ENCODE measurements at regions not wholly inside any gene's neighbourhood (a gene's known extent, or its start where the extent isn't known, plus 50 kb on each side); places are given as distances from the start of the nearest gene placed in this dataset.

DNA sequence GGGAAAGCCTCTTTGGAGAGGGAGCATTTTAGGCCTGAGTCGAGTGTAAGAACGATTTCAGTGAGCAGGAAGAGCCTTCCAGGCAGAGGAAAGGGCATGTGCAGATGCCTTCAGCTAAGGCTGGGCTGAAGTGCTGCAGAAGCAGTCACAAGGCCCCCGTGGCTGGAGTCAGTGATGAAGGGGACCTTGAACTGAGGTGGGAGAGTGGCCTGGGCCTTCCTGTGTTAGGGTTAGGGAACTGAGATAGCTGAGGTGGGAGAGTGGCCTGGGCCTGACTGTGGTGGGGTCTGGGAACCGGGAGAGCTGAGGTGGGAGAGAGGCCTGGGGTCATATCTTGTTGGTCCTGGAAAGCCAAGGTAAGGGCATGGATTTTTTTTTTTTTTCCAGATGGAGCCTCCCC lies 50.9 kb upstream of the ETV3 start:
- TF ChIP-seq, protein P1, sequence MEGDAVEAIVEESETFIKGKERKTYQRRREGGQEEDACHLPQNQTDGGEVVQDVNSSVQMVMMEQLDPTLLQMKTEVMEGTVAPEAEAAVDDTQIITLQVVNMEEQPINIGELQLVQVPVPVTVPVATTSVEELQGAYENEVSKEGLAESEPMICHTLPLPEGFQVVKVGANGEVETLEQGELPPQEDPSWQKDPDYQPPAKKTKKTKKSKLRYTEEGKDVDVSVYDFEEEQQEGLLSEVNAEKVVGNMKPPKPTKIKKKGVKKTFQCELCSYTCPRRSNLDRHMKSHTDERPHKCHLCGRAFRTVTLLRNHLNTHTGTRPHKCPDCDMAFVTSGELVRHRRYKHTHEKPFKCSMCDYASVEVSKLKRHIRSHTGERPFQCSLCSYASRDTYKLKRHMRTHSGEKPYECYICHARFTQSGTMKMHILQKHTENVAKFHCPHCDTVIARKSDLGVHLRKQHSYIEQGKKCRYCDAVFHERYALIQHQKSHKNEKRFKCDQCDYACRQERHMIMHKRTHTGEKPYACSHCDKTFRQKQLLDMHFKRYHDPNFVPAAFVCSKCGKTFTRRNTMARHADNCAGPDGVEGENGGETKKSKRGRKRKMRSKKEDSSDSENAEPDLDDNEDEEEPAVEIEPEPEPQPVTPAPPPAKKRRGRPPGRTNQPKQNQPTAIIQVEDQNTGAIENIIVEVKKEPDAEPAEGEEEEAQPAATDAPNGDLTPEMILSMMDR (IDR thresholded peaks at IDR 0.05), result no peak
- TF ChIP-seq POLR2A (IDR thresholded peaks at IDR 0.05), result no peak

Data from tibial nerve (tissue), 3 donors.